A673 (cell line): ENCODE measurements at regions not wholly inside any gene's neighbourhood (a gene's known extent, or its start where the extent isn't known, plus 50 kb on each side); places are given as distances from the start of the nearest gene placed in this dataset.

ENCODE experiments used
- BruUV-seq: library from RNA; stranded (reverse); fragments of 400-500 nt; replicated peaks from 2 replicates; lab custom pipeline; 2021; lab: Mats Ljungman, UMichigan
- CTCF ChIA-PET: fragments of 300-600 bp; sonication (Branson Sonifier 250); formaldehyde crosslinking; loops from one replicate; lab custom pipeline; 2022; ENCODE audit warnings: antibody characterized with exemption; lab: Charles Lee
- POLR2A ChIA-PET: fragments of 300-600 bp; sonication (Branson Sonifier 250); formaldehyde crosslinking; loops from one replicate; lab custom pipeline; 2022; ENCODE audit warnings: antibody characterized with exemption; ENCODE audit not compliant: low non-redundant PET; lab: Charles Lee
- DNase-seq: peaks from one replicate; pipeline ENCODE4 v3.0.0-alpha.2; 2015; ENCODE audit warnings: low spot score
- H3K27ac ChIP-seq: fragments of 200-600 bp; sonication (generic); 2 replicates; pipeline ENCODE4 v1.5.1; 2016; ENCODE audit warnings: mixed run types, low read depth, mild to moderate bottlenecking, mixed read lengths, antibody characterized with exemption, low read length; ENCODE audit not compliant: poor library complexity, severe bottlenecking
- H3K27me3 ChIP-seq: fragments of 200-600 bp; sonication (generic); replicated peaks from 2 replicates; pipeline ENCODE4 v1.6.1; 2017; ENCODE audit warnings: mixed run types, low read depth, mild to moderate bottlenecking, mixed read lengths, antibody characterized with exemption, low read length; ENCODE audit not compliant: insufficient read depth, poor library complexity
- H3K36me3 ChIP-seq: fragments of 200-600 bp; sonication (generic); 2 replicates; pipeline ENCODE4 v1.6.1; 2016; ENCODE audit warnings: mixed run types, mild to moderate bottlenecking, mixed read lengths, antibody characterized with exemption, low read length; ENCODE audit not compliant: insufficient read depth, poor library complexity, severe bottlenecking
- H3K4me1 ChIP-seq: fragments of 200-600 bp; sonication (generic); 2 replicates; pipeline ENCODE4 v1.6.1; 2017; ENCODE audit warnings: mixed run types, mild to moderate bottlenecking, mixed read lengths, antibody characterized with exemption, low read length; ENCODE audit not compliant: insufficient read depth, poor library complexity, severe bottlenecking
- H3K4me3 ChIP-seq: fragments of 200-600 bp; sonication (generic); 2 replicates; pipeline ENCODE4 v1.5.1; 2016; ENCODE audit warnings: low read depth, mixed run types, mild to moderate bottlenecking, mixed read lengths, low read length; ENCODE audit not compliant: poor library complexity, severe bottlenecking
- H3K9me3 ChIP-seq: fragments of 200-600 bp; sonication (generic); 2 replicates; pipeline ENCODE4 v1.6.1; 2016; ENCODE audit warnings: mixed run types, low read depth, mild to moderate bottlenecking, mixed read lengths, antibody characterized with exemption, low read length; ENCODE audit not compliant: poor library complexity, severe bottlenecking
- CTCF ChIP-seq: fragments of 300-800, 200-600 bp; sonication (generic); conservative IDR thresholded peaks from 2 replicates; pipeline ENCODE4 v1.5.1; 2017; ENCODE audit warnings: low read depth, mild to moderate bottlenecking, antibody characterized with exemption, low read length, moderate library complexity, mixed read lengths
- EZH2 ChIP-seq: fragments of 200-600 bp; sonication (generic); IDR thresholded peaks from 2 replicates; pipeline ENCODE4 v1.6.1; 2017; ENCODE audit warnings: borderline replicate concordance, low read depth, mild to moderate bottlenecking, mixed read lengths, antibody characterized with exemption, low read length; ENCODE audit not compliant: poor library complexity, severe bottlenecking
- intact Hi-C: fragments of 100-400 bp; cut with micrococcal nuclease; formaldehyde crosslinking; loops from one replicate; pipeline ENCODE4 v1.10.0; 2022; ENCODE audit not compliant: unreplicated experiment

GRCh38 chr10:6643962-6644361, 63.9 kb upstream of the PRKCQ start:
- BruUV-seq: no TSS peak
- no peak for DNase-seq

GRCh38 chr10:6642876-6643275, 62.8 kb upstream of the PRKCQ start:
- no peak for DNase-seq
- intact Hi-C loops: no loop called here
- ChIA-PET CTCF (no interaction called here), POLR2A (no interaction called here)
- TF ChIP-seq CTCF (no peak), EZH2 (no peak)
- Histone ChIP-seq H3K27ac (no peak overlapping the region), H3K27me3 (peaks cover 92% of the 10 kb centered on the region), H3K36me3 (no peaks in the 10 kb centered on the region), H3K4me1 (no peaks in the 10 kb centered on the region), H3K9me3 (no peaks in the 10 kb centered on the region), H3K4me3 (no peak overlapping the region)
- no TSS peak for BruUV-seq

More at GRCh38 chr10:6643962-6644361, 63.9 kb upstream of the PRKCQ start:
- Histone ChIP-seq H3K4me1 (no peaks in the 10 kb centered on the region), H3K36me3 (no peaks in the 10 kb centered on the region), H3K9me3 (no peaks in the 10 kb centered on the region), H3K4me3 (no peak overlapping the region), H3K27me3 (peaks cover 93% of the 10 kb centered on the region), H3K27ac (no peak overlapping the region)
- CTCF ChIA-PET: no interaction called here
- POLR2A ChIA-PET: no interaction called here
- TF ChIP-seq CTCF (no peak), EZH2 (no peak)
- intact Hi-C loops: no loop called here

DNA sequence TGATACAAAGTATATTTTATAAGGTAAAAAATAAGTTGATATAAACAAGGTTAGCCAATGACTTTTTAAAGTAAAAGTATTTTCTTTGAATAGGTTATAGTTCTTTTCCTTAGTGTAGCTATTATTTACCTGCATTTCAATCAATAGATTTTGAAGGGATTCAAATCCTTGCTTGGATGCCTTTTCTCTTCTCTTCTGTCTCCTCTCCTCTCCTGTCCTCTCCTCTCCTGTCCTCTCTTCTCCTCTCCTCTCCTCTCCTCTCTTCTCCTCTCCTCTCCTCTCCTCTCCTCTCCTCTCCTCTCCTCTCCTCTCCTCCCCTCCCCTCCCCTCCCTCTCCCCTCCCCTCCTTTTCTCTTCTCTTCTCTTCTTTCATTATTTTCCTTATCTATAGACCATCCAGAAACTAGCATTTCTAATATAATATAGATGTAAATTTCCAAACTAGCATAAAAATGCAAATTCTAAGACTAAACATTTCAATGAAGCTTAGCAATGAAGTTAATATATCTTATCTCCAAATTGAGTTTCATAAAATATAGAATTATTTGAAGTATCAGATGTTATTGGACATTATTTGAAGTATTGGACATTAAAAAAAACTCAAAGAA, 60.5 kb upstream of the PRKCQ start:
- H3K27me3 ChIP-seq: peaks cover 97% of the 10 kb centered on the region
- no TSS peak for BruUV-seq
- no peak for DNase-seq
- POLR2A ChIA-PET: no interaction called here
- H3K4me3 ChIP-seq: no peak overlapping the region
- no peak overlapping the region for H3K27ac ChIP-seq
- H3K4me1 ChIP-seq: no peaks in the 10 kb centered on the region
- TF ChIP-seq EZH2: no peak
- no peak for TF ChIP-seq CTCF
- no peaks in the 10 kb centered on the region for H3K36me3 ChIP-seq
- intact Hi-C loops: no loop called here
- CTCF ChIA-PET: no interaction called here
- H3K9me3 ChIP-seq: no peaks in the 10 kb centered on the region
